SHP77 (cell line): ENCODE measurements at regions not wholly inside any gene's neighbourhood (a gene's known extent, or its start where the extent isn't known, plus 50 kb on each side); places are given as distances from the start of the nearest gene placed in this dataset.

Experiments used
- DNase-seq, 2 experiments: peaks; one replicate each; lab custom pipeline; 2025; lab: John Stamatoyannopoulos, UW

GRCh38 chr21:35258521-35258920 lies 209.4 kb upstream of the RUNX1 start:
- no peak for DNase-seq

- peak; percentile 19 to 44 for DNase-seq
These were observed 208.3 kb upstream of the RUNX1 start for GRCh38 chr21:35257413-35257812.

- DNase-seq, result peak; percentile 91 to 92
These were observed 207.4 kb upstream of the RUNX1 start for GRCh38 chr21:35256468-35256988.

GRCh38 chr21:35254765-35255138 lies 205.7 kb upstream of the RUNX1 start:
- no peak for DNase-seq

- DNase-seq, result no peak
These were observed 205.1 kb upstream of the RUNX1 start for GRCh38 chr21:35254006-35254764.

GRCh38 chr21:35252831-35253230 lies 203.7 kb upstream of the RUNX1 start:
- DNase-seq, result no peak

- DNase-seq, result no peak
These were observed 200.5 kb upstream of the RUNX1 start for GRCh38 chr21:35249636-35250035.

- DNase-seq, result no peak
These were observed 196.8 kb upstream of the RUNX1 start for GRCh38 chr21:35245879-35246278.

- DNase-seq, result no peak
These were observed 195.4 kb upstream of the RUNX1 start for GRCh38 chr21:35244514-35244913.

GRCh38 chr21:35243171-35243570 lies 194.1 kb upstream of the RUNX1 start:
- DNase-seq, result no peak

- DNase-seq, result peak; percentile 39 to 59
These were observed 190.7 kb upstream of the RUNX1 start for GRCh38 chr21:35239811-35240219.

GRCh38 chr21:35238119-35238518 lies 189.0 kb upstream of the RUNX1 start:
- no peak for DNase-seq

- DNase-seq, result no peak
These were observed 188.2 kb upstream of the RUNX1 start for GRCh38 chr21:35237287-35237686.

- no peak for DNase-seq
These were observed 187.0 kb upstream of the RUNX1 start for GRCh38 chr21:35236090-35236489.

GRCh38 chr21:35234725-35235124 lies 185.6 kb upstream of the RUNX1 start:
- no peak for DNase-seq

GRCh38 chr21:35233756-35234155 lies 184.7 kb upstream of the RUNX1 start:
- no peak for DNase-seq

GRCh38 chr21:35232545-35233176 lies 183.6 kb upstream of the RUNX1 start:
- DNase-seq, result no peak

- peak in 1 of 2 experiments; percentile 33 for DNase-seq
These were observed 182.0 kb upstream of the RUNX1 start for GRCh38 chr21:35231090-35231489.

- no peak for DNase-seq
These were observed 180.2 kb upstream of the RUNX1 start for GRCh38 chr21:35229290-35229689.

GRCh38 chr21:35227786-35228185 lies 178.7 kb upstream of the RUNX1 start:
- DNase-seq, result peak; percentile 80 to 89

- peak; percentile 68 to 80 for DNase-seq
These were observed 178.1 kb upstream of the RUNX1 start for GRCh38 chr21:35226968-35227744.

GRCh38 chr21:35226328-35226727 lies 177.2 kb upstream of the RUNX1 start:
- DNase-seq, result no peak

- DNase-seq, result no peak
These were observed 176.5 kb upstream of the RUNX1 start for GRCh38 chr21:35225573-35225972.
